ENCODE measurements at regions not wholly inside any gene's neighbourhood (a gene's known extent, or its start where the extent isn't known, plus 50 kb on each side); places are given as distances from the start of the nearest gene placed in this dataset.

DNA sequence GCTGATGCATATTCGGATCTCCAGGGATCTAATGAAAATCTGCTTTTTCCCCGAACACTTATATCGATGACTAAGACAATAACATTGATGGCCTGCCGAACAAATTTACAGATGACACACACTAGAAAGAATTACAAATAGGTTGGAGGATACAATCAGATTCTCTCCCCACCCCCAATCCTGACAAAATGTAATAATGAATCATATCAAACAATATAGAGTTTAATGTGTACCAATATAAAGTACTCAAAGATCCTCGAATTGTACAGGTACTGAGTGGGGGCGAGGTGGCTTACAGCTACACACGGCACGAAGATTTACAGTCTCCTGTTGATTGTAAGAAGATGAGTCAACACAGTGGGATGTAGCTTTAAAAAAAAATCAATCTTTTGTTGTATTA is 182.7 kb upstream of the MKLN1 start:
- H3K4me3 ChIP-seq (ENCODE audit: low read depth, low read length) = no peak overlapping the region

GRCh38 chr7:131145770-131146169 is 181.9 kb upstream of the MKLN1 start:
- Histone ChIP-seq H3K9me3 (ENCODE audit: control insufficient read depth, insufficient read depth, low read length) (no peaks in the 10 kb centered on the region), H3K4me1 (ENCODE audit: control insufficient read depth, insufficient read depth, low read length) (no peaks in the 10 kb centered on the region), H3K27ac (ENCODE audit: low read depth, low read length) (no peak overlapping the region), H3K36me3 (ENCODE audit: control insufficient read depth, insufficient read depth, low read length) (no peaks in the 10 kb centered on the region), H3K27me3 (ENCODE audit: control insufficient read depth, insufficient read depth, low read length) (no peaks in the 10 kb centered on the region), H3K4me3 (ENCODE audit: low read depth, low read length) (no peak overlapping the region)
- no peak for DNase-seq (ENCODE audit: low read depth in 4 of 6, low spot score in 6 of 6)
- no CpG with 5 or more reads among the region's 3 CpGs for WGBS (ENCODE audit: insufficient coverage)

More for the DNA sequence above, 182.7 kb upstream of the MKLN1 start:
- H3K4me1 ChIP-seq (ENCODE audit: control insufficient read depth, insufficient read depth, low read length) = no peaks in the 10 kb centered on the region
- DNase-seq (ENCODE audit: low read depth in 4 of 6, low spot score in 6 of 6) = no peak
- no peaks in the 10 kb centered on the region for H3K27me3 ChIP-seq (ENCODE audit: control insufficient read depth, insufficient read depth, low read length)
- no peaks in the 10 kb centered on the region for H3K36me3 ChIP-seq (ENCODE audit: control insufficient read depth, insufficient read depth, low read length)
- H3K9me3 ChIP-seq (ENCODE audit: control insufficient read depth, insufficient read depth, low read length) = no peaks in the 10 kb centered on the region
- WGBS (ENCODE audit: insufficient coverage) = no CpG with 5 or more reads among the region's 8 CpGs
- H3K27ac ChIP-seq (ENCODE audit: low read depth, low read length) = no peak overlapping the region

DNA sequence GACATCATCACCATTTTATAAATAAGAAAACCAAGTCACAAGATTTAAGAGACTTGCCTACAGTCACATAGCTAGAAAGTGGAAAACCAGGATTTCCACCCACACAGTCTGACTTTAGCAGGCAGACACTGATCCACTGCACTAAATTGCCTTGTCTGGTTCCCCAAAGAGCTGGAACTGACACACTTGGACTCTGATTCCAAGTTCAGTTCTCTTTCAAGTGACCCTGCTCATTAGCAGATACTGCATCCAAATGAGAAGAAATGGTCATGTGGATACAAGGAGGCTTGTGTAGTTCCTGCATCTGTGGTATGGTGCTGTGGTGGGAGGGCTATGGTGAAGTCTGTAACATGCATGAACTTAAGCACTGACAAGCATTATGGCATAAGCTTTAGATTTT is 180.1 kb upstream of the MKLN1 start:
- Histone ChIP-seq H3K27me3 (ENCODE audit: control insufficient read depth, insufficient read depth, low read length) (no peaks in the 10 kb centered on the region), H3K4me3 (ENCODE audit: low read depth, low read length) (no peak overlapping the region), H3K9me3 (ENCODE audit: control insufficient read depth, insufficient read depth, low read length) (no peaks in the 10 kb centered on the region), H3K27ac (ENCODE audit: low read depth, low read length) (no peak overlapping the region), H3K4me1 (ENCODE audit: control insufficient read depth, insufficient read depth, low read length) (no peaks in the 10 kb centered on the region), H3K36me3 (ENCODE audit: control insufficient read depth, insufficient read depth, low read length) (no peaks in the 10 kb centered on the region)
- DNase-seq (ENCODE audit: low read depth in 4 of 6, low spot score in 6 of 6) = peak in 1 of 6 donors; percentile 8

DNA sequence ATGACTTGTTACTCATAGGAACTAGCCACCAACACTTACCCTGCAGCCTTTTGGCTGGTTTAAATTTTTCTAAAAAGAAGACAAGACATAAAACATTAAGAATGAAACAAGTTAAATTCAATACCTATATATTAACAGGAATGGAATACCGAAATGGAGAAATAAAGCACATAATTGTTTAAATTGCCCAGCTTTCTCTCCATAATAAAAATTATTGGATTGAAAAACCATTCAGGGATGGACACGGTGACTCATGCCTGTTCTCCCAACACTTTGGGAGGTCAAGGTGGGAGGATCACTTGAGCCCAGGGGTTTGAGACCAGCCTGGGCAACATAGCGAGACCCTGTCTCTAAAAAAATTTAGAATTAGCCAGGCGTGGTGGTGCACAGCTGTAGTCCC is 179.4 kb upstream of the MKLN1 start:
- Histone ChIP-seq H3K9me3 (ENCODE audit: control insufficient read depth, insufficient read depth, low read length) (no peaks in the 10 kb centered on the region), H3K4me1 (ENCODE audit: control insufficient read depth, insufficient read depth, low read length) (no peaks in the 10 kb centered on the region), H3K27ac (ENCODE audit: low read depth, low read length) (no peak overlapping the region), H3K27me3 (ENCODE audit: control insufficient read depth, insufficient read depth, low read length) (no peaks in the 10 kb centered on the region), H3K36me3 (ENCODE audit: control insufficient read depth, insufficient read depth, low read length) (no peaks in the 10 kb centered on the region), H3K4me3 (ENCODE audit: low read depth, low read length) (no peak overlapping the region)
- no peak for DNase-seq (ENCODE audit: low read depth in 4 of 6, low spot score in 6 of 6)
- WGBS (ENCODE audit: insufficient coverage) = 91% methylated on average over 2 of the region's 4 CpGs

GRCh38 chr7:131148708-131149428 is 178.8 kb upstream of the MKLN1 start:
- no peak for DNase-seq (ENCODE audit: low read depth in 4 of 6, low spot score in 6 of 6)
- 96% methylated on average over 5 of the region's 10 CpGs for WGBS (ENCODE audit: insufficient coverage)
- Histone ChIP-seq H3K36me3 (ENCODE audit: control insufficient read depth, insufficient read depth, low read length) (no peaks in the 10 kb centered on the region), H3K4me1 (ENCODE audit: control insufficient read depth, insufficient read depth, low read length) (no peaks in the 10 kb centered on the region), H3K27ac (ENCODE audit: low read depth, low read length) (no peak overlapping the region), H3K9me3 (ENCODE audit: control insufficient read depth, insufficient read depth, low read length) (no peaks in the 10 kb centered on the region), H3K27me3 (ENCODE audit: control insufficient read depth, insufficient read depth, low read length) (no peaks in the 10 kb centered on the region), H3K4me3 (ENCODE audit: low read depth, low read length) (no peak overlapping the region)

DNA sequence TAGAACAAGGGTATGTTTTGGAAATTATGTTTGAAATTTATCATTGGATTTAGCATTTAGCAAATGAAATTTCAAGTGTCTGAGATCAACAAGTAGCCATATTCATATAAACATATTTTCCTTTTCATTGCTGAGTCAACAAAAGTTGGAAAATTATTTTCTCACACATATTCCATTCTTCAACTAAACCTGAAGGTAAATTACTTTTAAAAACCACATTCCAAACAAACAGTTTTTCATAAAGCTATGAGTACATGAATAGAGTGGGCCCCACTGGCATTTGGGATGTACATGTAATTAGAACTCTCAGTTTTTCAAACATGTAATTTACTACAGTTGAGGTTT is 178.3 kb upstream of the MKLN1 start:
- no peaks in the 10 kb centered on the region for H3K4me1 ChIP-seq (ENCODE audit: control insufficient read depth, insufficient read depth, low read length)
- no peak overlapping the region for H3K4me3 ChIP-seq (ENCODE audit: low read depth, low read length)
- H3K27ac ChIP-seq (ENCODE audit: low read depth, low read length) = no peak overlapping the region
- no peaks in the 10 kb centered on the region for H3K27me3 ChIP-seq (ENCODE audit: control insufficient read depth, insufficient read depth, low read length)
- no peaks in the 10 kb centered on the region for H3K9me3 ChIP-seq (ENCODE audit: control insufficient read depth, insufficient read depth, low read length)
- H3K36me3 ChIP-seq (ENCODE audit: control insufficient read depth, insufficient read depth, low read length) = no peaks in the 10 kb centered on the region
- DNase-seq (ENCODE audit: low read depth in 4 of 6, low spot score in 6 of 6) = no peak

DNA sequence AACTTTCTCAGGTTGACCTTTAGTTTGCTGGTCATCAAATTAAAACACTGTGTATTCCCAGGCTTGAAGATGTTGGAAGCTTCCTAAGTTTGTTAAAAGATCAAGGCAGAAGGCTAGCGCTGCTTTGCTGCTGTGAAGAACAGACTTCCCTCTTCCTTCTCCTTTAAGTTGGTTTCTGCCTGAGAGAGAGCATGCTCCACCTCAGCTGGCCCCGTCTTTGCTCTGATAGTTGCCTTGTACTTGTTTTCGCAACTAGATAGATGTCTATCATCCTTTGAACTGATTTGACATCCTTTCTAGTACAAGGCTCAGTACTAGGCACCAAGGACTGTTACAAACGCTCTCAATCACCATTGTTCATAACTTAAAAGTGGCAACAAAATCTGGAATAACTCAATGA is 177.8 kb upstream of the MKLN1 start:
- Histone ChIP-seq H3K4me1 (ENCODE audit: control insufficient read depth, insufficient read depth, low read length) (no peaks in the 10 kb centered on the region), H3K9me3 (ENCODE audit: control insufficient read depth, insufficient read depth, low read length) (no peaks in the 10 kb centered on the region), H3K4me3 (ENCODE audit: low read depth, low read length) (no peak overlapping the region), H3K36me3 (ENCODE audit: control insufficient read depth, insufficient read depth, low read length) (no peaks in the 10 kb centered on the region), H3K27ac (ENCODE audit: low read depth, low read length) (no peak overlapping the region), H3K27me3 (ENCODE audit: control insufficient read depth, insufficient read depth, low read length) (no peaks in the 10 kb centered on the region)
- no peak for DNase-seq (ENCODE audit: low read depth in 4 of 6, low spot score in 6 of 6)
- WGBS (ENCODE audit: insufficient coverage) = 89% methylated on average over 4 of the region's 4 CpGs

DNA sequence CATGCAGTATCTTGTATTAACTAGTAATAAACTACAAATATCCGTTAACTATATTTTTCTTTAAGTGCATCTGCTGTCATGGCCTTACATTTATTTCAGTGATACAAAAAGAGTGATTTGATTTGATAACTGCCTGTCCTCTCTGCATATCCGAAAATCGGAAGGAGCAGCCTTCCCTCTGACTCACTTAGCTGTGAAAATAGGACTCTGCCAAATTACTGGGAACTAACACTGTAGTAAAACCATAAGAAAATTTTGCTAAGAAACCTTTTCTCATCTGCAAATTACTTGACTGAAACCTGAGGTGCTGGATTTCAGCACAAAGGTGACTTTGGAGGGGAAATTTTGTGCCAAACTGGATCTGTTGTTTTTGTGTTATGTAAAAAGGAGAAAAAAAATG is 176.6 kb upstream of the MKLN1 start:
- Histone ChIP-seq H3K9me3 (ENCODE audit: control insufficient read depth, insufficient read depth, low read length) (no peaks in the 10 kb centered on the region), H3K4me3 (ENCODE audit: low read depth, low read length) (no peak overlapping the region), H3K27me3 (ENCODE audit: control insufficient read depth, insufficient read depth, low read length) (no peaks in the 10 kb centered on the region), H3K36me3 (ENCODE audit: control insufficient read depth, insufficient read depth, low read length) (no peaks in the 10 kb centered on the region), H3K27ac (ENCODE audit: low read depth, low read length) (no peak overlapping the region), H3K4me1 (ENCODE audit: control insufficient read depth, insufficient read depth, low read length) (no peaks in the 10 kb centered on the region)
- no CpG with 5 or more reads among the region's 3 CpGs for WGBS (ENCODE audit: insufficient coverage)
- DNase-seq (ENCODE audit: low read depth in 4 of 6, low spot score in 6 of 6) = no peak

DNA sequence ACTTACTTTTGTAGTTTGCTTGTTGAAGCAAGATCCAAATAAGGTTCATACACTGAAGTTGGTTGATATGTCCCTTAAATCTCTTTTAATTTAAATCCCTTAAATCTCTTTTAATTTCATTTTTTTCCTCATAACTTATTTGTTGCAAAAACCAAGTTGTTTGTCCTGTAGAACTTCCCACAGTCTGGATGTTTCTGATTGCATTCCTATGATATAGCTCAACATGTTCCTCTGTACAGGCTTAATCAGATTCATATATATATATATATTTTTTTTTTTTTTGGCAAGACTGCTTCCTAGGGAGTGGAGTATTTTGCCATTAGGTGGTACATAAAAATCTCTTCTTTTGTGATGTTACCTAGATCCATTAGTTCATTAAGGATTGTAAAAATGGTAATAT is 174.9 kb upstream of the MKLN1 start:
- H3K27me3 ChIP-seq (ENCODE audit: control insufficient read depth, insufficient read depth, low read length) = no peaks in the 10 kb centered on the region
- H3K4me1 ChIP-seq (ENCODE audit: control insufficient read depth, insufficient read depth, low read length) = no peaks in the 10 kb centered on the region
- DNase-seq (ENCODE audit: low read depth in 4 of 6, low spot score in 6 of 6) = no peak
- H3K4me3 ChIP-seq (ENCODE audit: low read depth, low read length) = no peak overlapping the region
- no peak overlapping the region for H3K27ac ChIP-seq (ENCODE audit: low read depth, low read length)
- no peaks in the 10 kb centered on the region for H3K36me3 ChIP-seq (ENCODE audit: control insufficient read depth, insufficient read depth, low read length)
- H3K9me3 ChIP-seq (ENCODE audit: control insufficient read depth, insufficient read depth, low read length) = no peaks in the 10 kb centered on the region

DNA sequence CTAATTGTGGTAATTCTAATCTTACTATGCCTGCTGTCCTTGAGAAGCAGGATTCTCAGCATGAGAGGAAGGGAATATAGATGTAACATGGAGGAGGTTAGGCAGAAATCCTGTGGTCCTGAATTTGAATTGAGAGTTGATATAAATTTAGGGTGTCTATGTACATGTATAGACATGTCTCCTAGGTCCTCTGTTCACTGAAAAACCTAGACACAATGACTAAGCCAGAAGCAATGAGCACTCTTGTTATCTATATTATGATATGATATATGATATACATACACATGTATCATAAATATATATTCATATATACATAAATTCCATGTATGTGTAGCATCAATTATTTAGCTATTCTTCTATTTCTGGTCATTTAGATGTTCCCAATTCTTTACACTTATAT is 173.3 kb upstream of the MKLN1 start:
- DNase-seq (ENCODE audit: low read depth in 4 of 6, low spot score in 6 of 6) = no peak

More for the DNA sequence above, 173.3 kb upstream of the MKLN1 start:
- no peak overlapping the region for H3K27ac ChIP-seq (ENCODE audit: low read depth, low read length)
- no peaks in the 10 kb centered on the region for H3K9me3 ChIP-seq (ENCODE audit: control insufficient read depth, insufficient read depth, low read length)
- no peaks in the 10 kb centered on the region for H3K4me1 ChIP-seq (ENCODE audit: control insufficient read depth, insufficient read depth, low read length)
- no peak overlapping the region for H3K4me3 ChIP-seq (ENCODE audit: low read depth, low read length)
- no peaks in the 10 kb centered on the region for H3K27me3 ChIP-seq (ENCODE audit: control insufficient read depth, insufficient read depth, low read length)
- H3K36me3 ChIP-seq (ENCODE audit: control insufficient read depth, insufficient read depth, low read length) = no peaks in the 10 kb centered on the region

All from spinal cord (tissue), 9 donors.